Lower leg skin (tissue), 3 donors: ENCODE measurements at regions not wholly inside any gene's neighbourhood (a gene's known extent, or its start where the extent isn't known, plus 50 kb on each side); places are given as distances from the start of the nearest gene placed in this dataset.

Experiments
- CTCF ChIP-seq, 3 donors: fragments of 450-650 bp; IDR thresholded peaks; one replicate each; pipeline ENCODE4 v1.5.1; 2016; ENCODE audit warnings: antibody characterized with exemption in 3 of 3, mild to moderate bottlenecking in 3 of 3, moderate library complexity in 2 of 3
- POLR2A ChIP-seq, 2 donors: fragments of 450-650 bp; IDR thresholded peaks; one replicate each; pipeline ENCODE4 v1.6.1; 2016 to 2017; ENCODE audit warnings: antibody characterized with exemption in 2 of 2, mild to moderate bottlenecking in 1 of 2, moderate library complexity in 1 of 2

- TF ChIP-seq CTCF (IDR thresholded peaks at IDR 0.05): no peak
- no peak for TF ChIP-seq POLR2A (IDR thresholded peaks at IDR 0.05)
Observed at GRCh38 chr18:24897461-24897860, 437.0 kb downstream of the HRH4 start.
